Transverse colon (tissue), 4 donors: ENCODE measurements at regions not wholly inside any gene's neighbourhood (a gene's known extent, or its start where the extent isn't known, plus 50 kb on each side); places are given as distances from the start of the nearest gene placed in this dataset.

Experiments used
- CTCF ChIP-seq, 5 experiments: fragments of 200-600 bp in 3 of 5; fragments of 450-650 bp in 2 of 5; sonication (generic) in 3 of 5; IDR thresholded peaks; 1 replicate in 2 of 5; 2 replicates in 3 of 5; pipeline ENCODE4 v1.5.1; 2016 to 2017; ENCODE audit warnings: antibody characterized with exemption in 5 of 5, inconsistent platforms in 3 of 5, mild to moderate bottlenecking in 2 of 5, moderate library complexity in 1 of 5
- POLR2AphosphoS5 ChIP-seq, 3 donors: sonication (generic); formaldehyde crosslinking; IDR thresholded peaks; one replicate each; pipeline ENCODE4 v1.6.1; 2016; ENCODE audit warnings: antibody characterized with exemption in 3 of 3

GRCh38 chr6:34645627-34646026 lies 50.9 kb downstream of the ILRUN start:
- TF ChIP-seq POLR2AphosphoS5 (IDR thresholded peaks at IDR 0.05) = no peak
- no peak for TF ChIP-seq CTCF (IDR thresholded peaks at IDR 0.05)
